Trophoblast cell (in vitro differentiated cells and primary cell): ENCODE measurements at regions not wholly inside any gene's neighbourhood (a gene's known extent, or its start where the extent isn't known, plus 50 kb on each side); places are given as distances from the start of the nearest gene placed in this dataset.
A peak's percentile ranks its signal among the peaks of the same experiment; 100 is the strongest.

Source experiments
- DNase-seq, 2 donors: peaks; one replicate each; pipeline ENCODE4 v3.0.0-alpha.2; 2016
- H2AFZ ChIP-seq: 2 replicates; pipeline ENCODE4 v1.6.1; 2013; ENCODE audit warnings: low read length, moderate library complexity, mild to moderate bottlenecking; ENCODE audit not compliant: insufficient read depth, poor library complexity
- H2AK5ac ChIP-seq: 2 replicates; pipeline ENCODE4 v1.6.1; 2013; ENCODE audit warnings: mild to moderate bottlenecking, low read length
- H2BK120ac ChIP-seq: 2 replicates; pipeline ENCODE4 v1.6.1; 2013; ENCODE audit warnings: low read length, mild to moderate bottlenecking, moderate library complexity; ENCODE audit not compliant: insufficient read depth, poor library complexity
- H2BK12ac ChIP-seq: 2 replicates; pipeline ENCODE4 v1.6.1; 2013; ENCODE audit warnings: mild to moderate bottlenecking, low read length, moderate library complexity
- H2BK5ac ChIP-seq: 2 replicates; pipeline ENCODE4 v1.6.1; 2013; ENCODE audit warnings: low read length, low read depth, moderate library complexity, mild to moderate bottlenecking; ENCODE audit not compliant: poor library complexity
- H3K14ac ChIP-seq: 2 replicates; pipeline ENCODE4 v1.6.1; 2013; ENCODE audit warnings: mild to moderate bottlenecking, low read length
- H3K18ac ChIP-seq: 2 replicates; pipeline ENCODE4 v1.6.1; 2013; ENCODE audit warnings: mild to moderate bottlenecking, low read length
- H3K23ac ChIP-seq: 2 replicates; pipeline ENCODE4 v1.6.1; 2013; ENCODE audit warnings: low read length
- H3K27ac ChIP-seq: 2 replicates; pipeline ENCODE4 v1.5.1; 2013; ENCODE audit warnings: low read depth, mild to moderate bottlenecking, inconsistent platforms, low read length, moderate library complexity
- H3K27me3 ChIP-seq: 2 replicates; pipeline ENCODE4 v1.6.1; 2013; ENCODE audit warnings: inconsistent platforms, mild to moderate bottlenecking, low read length, moderate library complexity; ENCODE audit not compliant: insufficient read depth
- H3K36me3 ChIP-seq, 2 experiments: 1 replicate in 1 of 2; 2 replicates in 1 of 2; pipeline ENCODE4 v1.6.1; 2013; ENCODE audit warnings: low read length in 2 of 2, mild to moderate bottlenecking in 2 of 2, moderate library complexity in 1 of 2; ENCODE audit not compliant: insufficient read depth in 2 of 2, control insufficient read depth in 1 of 2
- H3K4ac ChIP-seq: 2 replicates; pipeline ENCODE4 v1.6.1; 2013; ENCODE audit warnings: low read depth, mild to moderate bottlenecking, low read length, moderate library complexity
- H3K4me1 ChIP-seq, 2 experiments: 1 replicate in 1 of 2; 2 replicates in 1 of 2; pipeline ENCODE4 v1.6.1; 2013; ENCODE audit warnings: low read length in 2 of 2, mild to moderate bottlenecking in 2 of 2, moderate library complexity in 1 of 2; ENCODE audit not compliant: insufficient read depth in 2 of 2, control insufficient read depth in 1 of 2
- H3K4me2 ChIP-seq: 2 replicates; pipeline ENCODE4 v1.6.1; 2013; ENCODE audit warnings: inconsistent platforms, mild to moderate bottlenecking, low read length, moderate library complexity
- H3K4me3 ChIP-seq: 2 replicates; pipeline ENCODE4 v1.5.1; 2013; ENCODE audit warnings: mild to moderate bottlenecking, low read depth, low read length, inconsistent platforms
- H3K79me1 ChIP-seq: one replicate; pipeline ENCODE4 v1.6.1; 2013; ENCODE audit warnings: low read length
- H3K79me2 ChIP-seq: 2 replicates; pipeline ENCODE4 v1.6.1; 2013; ENCODE audit warnings: low read length, mild to moderate bottlenecking; ENCODE audit not compliant: control insufficient read depth, insufficient read depth, poor library complexity
- H3K9ac ChIP-seq: 2 replicates; pipeline ENCODE4 v1.6.1; 2013; ENCODE audit warnings: mild to moderate bottlenecking, low read length
- H3K9me3 ChIP-seq: 2 replicates; pipeline ENCODE4 v1.6.1; 2013; ENCODE audit warnings: low read depth, mild to moderate bottlenecking, control low read depth, inconsistent platforms, low read length; ENCODE audit not compliant: insufficient read depth
- H4K12ac ChIP-seq: 2 replicates; pipeline ENCODE4 v1.6.1; 2013; ENCODE audit warnings: low read depth, mild to moderate bottlenecking, low read length, moderate library complexity
- H4K8ac ChIP-seq: 2 replicates; pipeline ENCODE4 v1.6.1; 2013; ENCODE audit warnings: low read depth, mild to moderate bottlenecking, low read length, moderate library complexity
- H4K91ac ChIP-seq: one replicate; pipeline ENCODE4 v1.6.1; 2013; ENCODE audit warnings: low read depth, mild to moderate bottlenecking, low read length, moderate library complexity
- WGBS: extraction: QIAGEN DNeasy Blood & Tissue Kit; methylation state at CpG from one replicate; pipeline ENCODE4 v1.1.7; 2013; ENCODE audit warnings: missing lambda C conversion rate; ENCODE audit not compliant: insufficient read length, insufficient coverage; ENCODE audit errors: extremely low coverage; 5-methylcytosine and 5-hydroxymethylcytosine counted together

DNA sequence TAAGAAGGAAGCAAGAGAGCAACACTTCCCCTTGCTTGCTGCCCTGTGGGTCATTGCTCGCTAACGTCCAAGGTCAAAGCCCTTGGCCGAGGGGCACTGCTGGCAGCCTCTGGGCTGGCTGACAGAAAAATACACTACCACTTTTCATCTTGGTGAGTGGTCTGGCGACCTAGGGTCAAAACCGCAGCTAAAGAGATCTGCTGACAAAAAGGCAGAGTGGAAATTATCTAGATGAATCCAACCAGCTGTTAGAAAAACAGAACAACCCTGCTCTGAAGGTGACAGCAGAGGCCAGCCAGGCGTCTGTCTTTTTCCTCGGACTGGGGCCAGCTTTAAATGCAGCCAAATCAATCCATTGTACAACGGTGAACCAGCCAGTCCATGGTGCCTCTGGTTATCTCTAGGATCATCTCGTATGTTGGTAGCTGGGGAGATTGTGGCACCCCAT is 92.6 kb downstream of the CD8B2 start:
- Histone ChIP-seq H3K79me2 (no peaks in the 10 kb centered on the region), H3K4me2 (no peak overlapping the region), H3K9me3 (no peaks in the 10 kb centered on the region), H4K8ac (no peak overlapping the region), H3K18ac (no peak overlapping the region), H3K4me3 (no peak overlapping the region), H2AK5ac (no peak overlapping the region), H3K4me1 (peaks cover 16 to 21% of the 10 kb centered on the region in 2 experiments), H2AFZ (no peak overlapping the region), H3K36me3 (no peaks in the 10 kb centered on the region), H4K91ac (no peak overlapping the region), H2BK120ac (no peak overlapping the region), H4K12ac (no peak overlapping the region), H2BK12ac (no peak overlapping the region), H3K27me3 (no peaks in the 10 kb centered on the region), H3K9ac (no peak overlapping the region), H3K4ac (no peak overlapping the region), H3K14ac (no peak overlapping the region), H2BK5ac (no peak overlapping the region), H3K79me1 (peaks cover 14% of the 10 kb centered on the region), H3K23ac (no peak overlapping the region), H3K27ac (no peak overlapping the region)
- no peak for DNase-seq
- no CpG with 5 or more reads among the region's 9 CpGs for WGBS

DNA sequence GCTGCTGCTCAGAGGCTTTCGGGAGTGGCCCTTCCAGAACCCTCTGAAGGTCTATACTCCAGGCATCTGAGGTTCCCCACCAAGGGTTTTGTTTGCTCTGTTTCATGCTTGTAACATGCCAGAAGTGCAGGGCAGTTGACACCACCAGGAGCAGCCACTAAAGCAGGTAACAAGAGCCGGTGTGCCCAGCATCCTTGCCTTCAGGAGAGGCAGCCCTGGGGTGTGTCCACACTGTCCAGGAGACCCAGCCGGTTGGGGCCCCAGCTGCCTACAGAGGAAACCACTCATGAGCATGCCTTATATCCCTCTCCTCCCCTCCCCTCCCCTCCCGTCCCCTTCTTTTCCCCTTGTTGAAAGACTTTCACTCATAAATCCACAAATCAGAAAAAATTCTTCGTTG is 93.1 kb downstream of the CD8B2 start:
- Histone ChIP-seq H3K9me3 (no peaks in the 10 kb centered on the region), H4K12ac (no peak overlapping the region), H3K79me2 (no peaks in the 10 kb centered on the region), H3K18ac (no peak overlapping the region), H3K27me3 (no peaks in the 10 kb centered on the region), H3K9ac (no peak overlapping the region), H3K4me1 (peaks cover 16 to 21% of the 10 kb centered on the region in 2 experiments), H3K4me2 (no peak overlapping the region), H3K79me1 (peaks cover 14% of the 10 kb centered on the region), H3K23ac (no peak overlapping the region), H2BK5ac (peak overlapping the region; percentile 29), H3K36me3 (no peaks in the 10 kb centered on the region), H3K4ac (no peak overlapping the region), H4K91ac (peak overlapping the region; percentile 57), H2BK12ac (no peak overlapping the region), H3K14ac (no peak overlapping the region), H4K8ac (no peak overlapping the region), H2AK5ac (no peak overlapping the region), H2AFZ (no peak overlapping the region), H3K4me3 (no peak overlapping the region), H2BK120ac (no peak overlapping the region), H3K27ac (peak overlapping the region; percentile 10)
- no CpG with 5 or more reads among the region's 5 CpGs for WGBS
- no peak for DNase-seq

DNA sequence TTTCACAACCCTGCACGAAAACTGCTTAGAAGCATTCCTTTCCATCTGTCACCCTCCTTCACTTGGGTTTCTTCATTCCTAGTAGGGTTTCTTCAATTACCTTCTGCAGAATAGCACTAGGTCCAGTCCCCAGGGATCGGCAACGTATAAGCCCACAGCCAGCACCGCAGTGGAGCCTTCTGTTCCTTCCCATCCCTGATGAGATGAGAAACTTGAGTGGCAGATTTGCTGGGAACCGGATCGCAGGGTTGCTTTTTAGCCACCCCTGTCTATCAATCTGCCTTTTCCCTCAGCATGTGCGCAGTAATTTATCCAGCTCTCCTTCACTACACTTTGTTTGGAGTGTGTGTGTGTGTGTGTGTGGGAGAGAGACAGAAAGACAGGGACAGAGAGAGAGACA is 94.2 kb downstream of the CD8B2 start:
- Histone ChIP-seq H3K14ac (no peak overlapping the region), H3K79me2 (no peaks in the 10 kb centered on the region), H3K18ac (no peak overlapping the region), H2BK120ac (peak overlapping the region; percentile 30), H2BK12ac (peak overlapping the region; percentile 42), H3K36me3 (no peaks in the 10 kb centered on the region), H4K8ac (no peak overlapping the region), H3K4me2 (no peak overlapping the region), H3K4me3 (no peak overlapping the region), H3K79me1 (peaks cover 14% of the 10 kb centered on the region), H3K9me3 (no peaks in the 10 kb centered on the region), H3K27ac (no peak overlapping the region), H2AK5ac (peak overlapping the region; percentile 4), H3K27me3 (no peaks in the 10 kb centered on the region), H3K4ac (no peak overlapping the region), H2BK5ac (no peak overlapping the region), H2AFZ (no peak overlapping the region), H3K23ac (no peak overlapping the region), H3K4me1 (peaks cover 13 to 19% of the 10 kb centered on the region in 2 experiments), H4K91ac (peak overlapping the region; percentile 27), H3K9ac (no peak overlapping the region), H4K12ac (no peak overlapping the region)
- WGBS: no CpG with 5 or more reads among the region's 7 CpGs
- DNase-seq: no peak

DNA sequence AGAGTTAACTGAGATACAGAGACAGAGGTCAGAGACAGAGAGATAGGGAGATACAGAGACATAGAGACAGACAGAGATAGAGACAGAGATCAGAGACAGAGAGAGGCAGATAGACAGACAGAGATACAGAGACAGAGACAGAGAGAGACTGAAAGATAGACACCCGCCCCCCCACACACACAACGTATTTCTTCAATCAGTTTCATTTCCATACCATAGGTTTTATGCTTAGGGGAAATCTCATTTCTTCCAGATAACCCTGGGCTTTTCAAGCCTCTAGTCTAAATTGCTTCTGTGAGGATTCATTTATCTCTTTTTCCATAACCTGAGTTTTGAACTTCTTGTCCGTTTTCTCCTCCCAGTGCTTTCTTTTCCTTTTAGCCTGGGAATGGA is 94.6 kb downstream of the CD8B2 start:
- no peak overlapping the region for H3K4ac ChIP-seq
- no peak overlapping the region for H3K9ac ChIP-seq
- H2AK5ac ChIP-seq: no peak overlapping the region
- no peaks in the 10 kb centered on the region for H3K27me3 ChIP-seq
- H3K79me1 ChIP-seq: peaks cover 13% of the 10 kb centered on the region
- no peak overlapping the region for H3K4me3 ChIP-seq
- no peak overlapping the region for H4K91ac ChIP-seq
- no peak overlapping the region for H4K8ac ChIP-seq
- H2BK120ac ChIP-seq: no peak overlapping the region
- no peaks in the 10 kb centered on the region for H3K79me2 ChIP-seq
- H3K23ac ChIP-seq: no peak overlapping the region
- H2BK5ac ChIP-seq: no peak overlapping the region
- no peaks in the 10 kb centered on the region for H3K36me3 ChIP-seq
- H3K27ac ChIP-seq: no peak overlapping the region
- peak overlapping the region; percentile 72 for H3K4me2 ChIP-seq
- H3K14ac ChIP-seq: no peak overlapping the region
- H3K9me3 ChIP-seq: no peaks in the 10 kb centered on the region
- no peak overlapping the region for H2AFZ ChIP-seq
- no peak for DNase-seq
- peaks cover 11 to 17% of the 10 kb centered on the region in 2 experiments for H3K4me1 ChIP-seq
- no CpG with 5 or more reads among the region's 3 CpGs for WGBS
- H2BK12ac ChIP-seq: no peak overlapping the region
- no peak overlapping the region for H3K18ac ChIP-seq
- H4K12ac ChIP-seq: no peak overlapping the region
